Dedifferentiated amniotic fluid mesenchymal stem cell (primary cell): ENCODE measurements at regions not wholly inside any gene's neighbourhood (a gene's known extent, or its start where the extent isn't known, plus 50 kb on each side); places are given as distances from the start of the nearest gene placed in this dataset.

Experiments
- DNase-seq: peaks from one replicate; pipeline ENCODE4 v3.0.0-alpha.2; 2016; ENCODE audit errors: extremely low spot score

GRCh38 chr5:174589011-174589410 lies 135.4 kb upstream of the MSX2 start:
- DNase-seq, result no peak

- no peak for DNase-seq
These were observed 134.8 kb upstream of the MSX2 start for GRCh38 chr5:174589599-174589998.

- DNase-seq, result no peak
These were observed 133.6 kb upstream of the MSX2 start for GRCh38 chr5:174590820-174591219.

GRCh38 chr5:174596429-174596828 lies 128.0 kb upstream of the MSX2 start:
- DNase-seq, result no peak

- DNase-seq, result no peak
These were observed 124.4 kb upstream of the MSX2 start for GRCh38 chr5:174599992-174600391.

- no peak for DNase-seq
These were observed 122.4 kb upstream of the MSX2 start for GRCh38 chr5:174601946-174602345.

GRCh38 chr5:174606153-174606552 lies 118.2 kb upstream of the MSX2 start:
- no peak for DNase-seq

GRCh38 chr5:174606646-174607045 lies 117.7 kb upstream of the MSX2 start:
- no peak for DNase-seq

GRCh38 chr5:174607205-174607604 lies 117.2 kb upstream of the MSX2 start:
- DNase-seq, result no peak

GRCh38 chr5:174607916-174608315 lies 116.5 kb upstream of the MSX2 start:
- DNase-seq, result no peak

- DNase-seq, result no peak
These were observed 115.7 kb upstream of the MSX2 start for GRCh38 chr5:174608631-174609097.

- no peak for DNase-seq
These were observed 115.3 kb upstream of the MSX2 start for GRCh38 chr5:174609116-174609515.

GRCh38 chr5:174610968-174611367 lies 113.4 kb upstream of the MSX2 start:
- no peak for DNase-seq

- DNase-seq, result no peak
These were observed 111.7 kb upstream of the MSX2 start for GRCh38 chr5:174612686-174613085.

- no peak for DNase-seq
These were observed 109.8 kb upstream of the MSX2 start for GRCh38 chr5:174614500-174615135.

- no peak for DNase-seq
These were observed 108.3 kb upstream of the MSX2 start for GRCh38 chr5:174616036-174616435.

GRCh38 chr5:174617285-174617684 lies 107.1 kb upstream of the MSX2 start:
- no peak for DNase-seq

GRCh38 chr5:174617910-174618309 lies 106.5 kb upstream of the MSX2 start:
- no peak for DNase-seq

GRCh38 chr5:174618589-174618988 lies 105.8 kb upstream of the MSX2 start:
- DNase-seq, result no peak

- DNase-seq, result no peak
These were observed 102.3 kb upstream of the MSX2 start for GRCh38 chr5:174622067-174622466.

- DNase-seq, result no peak
These were observed 101.4 kb upstream of the MSX2 start for GRCh38 chr5:174623018-174623417.

- no peak for DNase-seq
These were observed 100.9 kb upstream of the MSX2 start for GRCh38 chr5:174623433-174624019.

GRCh38 chr5:174624733-174625522 lies 99.5 kb upstream of the MSX2 start:
- DNase-seq, result no peak
